ENCODE measurements at regions not wholly inside any gene's neighbourhood (a gene's known extent, or its start where the extent isn't known, plus 50 kb on each side); places are given as distances from the start of the nearest gene placed in this dataset.
A peak's percentile ranks its signal among the peaks of the same experiment; 100 is the strongest.

- Histone ChIP-seq H3T11ph (ENCODE audit: low read length) (no peak overlapping the region), H3K27ac (ENCODE audit: insufficient read length, low read depth, low read length) (no peak overlapping the region), H3K79me1 (ENCODE audit: insufficient read depth, low read depth, low read length, poor library complexity, severe bottlenecking) (no peaks in the 10 kb centered on the region), H3K23ac (ENCODE audit: insufficient read length, low read depth, low read length) (no peak overlapping the region), H3K56ac (ENCODE audit: insufficient read length, low read depth, low read length) (no peak overlapping the region), H3K27me3 (ENCODE audit: insufficient read depth, low read length) (no peaks in the 10 kb centered on the region), H3K9ac (ENCODE audit: extremely low read depth, insufficient read length, low read length) (no peak overlapping the region), H3K9me3 (ENCODE audit: control insufficient read depth, low read depth, low read length) (no peaks in the 10 kb centered on the region), H2AFZ (ENCODE audit: low read length) (no peak overlapping the region), H3K18ac (ENCODE audit: insufficient read length, low read depth, low read length) (no peak overlapping the region), H2BK15ac (ENCODE audit: low read depth, low read length) (no peak overlapping the region), H4K20me1 (ENCODE audit: control insufficient read depth, insufficient read depth, insufficient read length) (no peaks in the 10 kb centered on the region), H3K4me1 (ENCODE audit: insufficient read depth, low read length) (no peaks in the 10 kb centered on the region), H2BK12ac (ENCODE audit: insufficient read length, low read depth, low read length) (no peak overlapping the region), H2BK120ac (ENCODE audit: low read depth, low read length, poor library complexity, severe bottlenecking) (no peak overlapping the region), H2BK20ac (ENCODE audit: low read depth, low read length, poor library complexity, severe bottlenecking) (no peak overlapping the region), H2AK5ac (ENCODE audit: insufficient read length, low read length) (no peak overlapping the region), H3K4ac (ENCODE audit: low read depth, low read length) (no peak overlapping the region), H2BK5ac (ENCODE audit: insufficient read length, low read length) (no peak overlapping the region), H4K8ac (replicated peaks; ENCODE audit: insufficient read length, low read depth, low read length) (no peak overlapping the region), H3K4me2 (ENCODE audit: insufficient read depth, insufficient read length, low read length) (no peak overlapping the region), H4K91ac (ENCODE audit: insufficient read length, low read depth, low read length) (no peak overlapping the region), H3K79me2 (ENCODE audit: insufficient read depth, low read length) (no peaks in the 10 kb centered on the region), H4K5ac (ENCODE audit: insufficient read length, low read depth, low read length) (no peak overlapping the region), H3K14ac (ENCODE audit: insufficient read depth, low read length) (no peak overlapping the region), H3K23me2 (ENCODE audit: insufficient read length, low read depth, low read length, poor library complexity, severe bottlenecking) (no peaks in the 10 kb centered on the region)
- TF ChIP-seq CTCF (conservative IDR thresholded peaks at IDR 0.05): peak; percentile 79
- WGBS (ENCODE audit: extremely low coverage, insufficient read length, low lambda C conversion rate): no CpG with 5 or more reads among the region's 1 CpG
- no peaks in the 10 kb centered on the region for H3K36me3 Mint-ChIP-seq (ENCODE audit: insufficient read depth in 1 of 3, low read depth in 3 of 3)
- peak; percentile 39 for DNase-seq
- H3K9me3 Mint-ChIP-seq: no peaks in the 10 kb centered on the region
- H3K4me1 Mint-ChIP-seq: no peaks in the 10 kb centered on the region
- no peak overlapping the region for H3K4me3 Mint-ChIP-seq
- H3K27ac Mint-ChIP-seq: no peak overlapping the region
- no peaks in the 10 kb centered on the region for H3K27me3 Mint-ChIP-seq (ENCODE audit: low read depth)
Measured at GRCh38 chr6:95923518-95923917, 92.3 kb upstream of the FUT9 start.
